ENCODE measurements at regions not wholly inside any gene's neighbourhood (a gene's known extent, or its start where the extent isn't known, plus 50 kb on each side); places are given as distances from the start of the nearest gene placed in this dataset.

DNA sequence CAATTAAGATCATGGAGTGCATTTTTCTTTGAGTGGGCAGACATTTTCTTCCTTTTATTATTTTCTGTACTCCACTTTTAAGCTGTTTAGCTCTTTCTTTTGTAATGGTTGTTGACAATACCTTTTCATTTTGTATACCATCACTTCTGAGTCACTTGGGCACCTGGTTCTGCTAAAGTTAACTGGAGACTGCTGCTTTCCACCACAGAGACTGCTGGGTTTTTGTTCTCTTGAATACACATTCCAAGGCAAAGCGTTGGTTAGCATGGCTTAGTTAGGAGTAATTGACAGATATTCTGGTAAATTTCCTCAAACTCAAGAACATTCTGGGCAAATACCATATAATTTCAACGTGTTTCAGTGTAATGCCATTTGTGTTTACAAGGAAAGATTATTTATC lies 541.9 kb upstream of the CELF2 start:
- DNase-seq = no peak

DNA sequence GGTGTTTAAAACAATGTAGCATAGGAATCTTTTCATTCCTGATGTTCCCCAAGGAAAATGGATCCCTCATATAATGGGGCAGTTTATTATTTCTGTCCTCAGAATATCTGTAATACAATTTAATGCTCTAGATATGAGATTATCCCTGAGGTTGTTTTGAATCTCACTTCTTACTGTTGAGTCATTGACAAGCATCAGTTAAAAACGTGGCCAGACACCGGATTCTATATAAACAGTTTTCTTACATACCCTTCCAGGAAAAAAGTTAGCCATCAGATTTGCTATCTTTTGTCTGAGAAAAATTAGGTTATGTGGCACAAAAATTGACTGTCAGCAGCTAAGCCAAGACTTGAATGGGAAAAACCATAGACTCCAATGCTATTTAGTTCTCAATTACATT lies 539.8 kb upstream of the CELF2 start:
- DNase-seq = no peak

DNA sequence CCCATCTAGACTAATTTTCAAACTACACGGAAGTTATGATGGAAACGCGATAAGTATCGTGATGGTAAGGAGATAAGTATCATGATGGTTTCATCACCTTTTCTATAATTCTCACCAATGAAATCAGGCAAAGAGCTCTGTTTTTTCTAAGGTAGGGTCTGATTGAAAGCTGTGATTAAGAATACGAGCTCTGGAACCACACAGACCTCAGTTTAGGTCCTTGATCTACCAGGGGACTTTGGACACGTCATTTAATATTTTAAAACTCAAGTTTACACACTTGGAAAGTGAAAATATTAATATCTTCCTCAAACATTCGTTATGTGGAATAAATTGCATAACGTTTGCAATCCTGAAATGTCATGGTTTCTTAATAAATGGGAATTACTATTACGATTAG lies 538.2 kb upstream of the CELF2 start:
- DNase-seq = no peak

DNA sequence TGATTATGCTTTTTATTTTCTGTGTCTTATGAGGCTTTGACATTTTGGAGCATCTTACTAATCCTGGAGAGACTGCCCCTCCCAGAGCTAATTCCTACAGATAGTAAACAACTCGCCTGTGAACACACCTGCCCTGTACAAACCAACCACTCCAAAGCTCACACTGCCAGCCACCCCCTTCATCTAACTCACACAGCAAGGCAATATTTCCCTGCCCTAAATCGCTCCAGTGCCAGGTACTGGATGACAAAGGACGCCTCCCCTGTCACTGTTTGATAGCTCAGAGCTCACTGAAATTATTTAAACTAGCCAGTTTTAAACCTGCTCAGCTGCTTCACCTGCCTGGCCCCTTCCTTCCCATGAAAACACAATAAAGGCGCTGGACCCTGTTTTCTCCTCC lies 535.1 kb upstream of the CELF2 start:
- DNase-seq = no peak

DNA sequence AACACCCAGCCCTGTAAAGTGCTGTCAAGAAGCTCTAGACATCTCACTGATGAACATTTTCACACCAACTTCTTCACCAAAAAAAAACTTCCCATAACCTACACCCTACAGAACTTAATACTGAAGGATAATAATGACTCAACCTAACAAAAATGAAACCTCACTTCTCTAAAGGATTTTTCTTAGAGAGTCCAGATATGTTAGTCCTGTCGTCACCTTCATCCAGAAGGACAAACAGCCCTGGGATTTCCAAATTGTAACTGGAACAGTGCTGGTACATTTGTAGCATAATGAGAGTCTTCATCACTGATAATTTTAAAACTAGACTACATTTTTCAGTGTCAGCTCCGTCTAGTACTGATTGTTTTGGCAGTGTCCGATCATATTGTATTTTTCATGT lies 528.6 kb upstream of the CELF2 start:
- DNase-seq = no peak

DNA sequence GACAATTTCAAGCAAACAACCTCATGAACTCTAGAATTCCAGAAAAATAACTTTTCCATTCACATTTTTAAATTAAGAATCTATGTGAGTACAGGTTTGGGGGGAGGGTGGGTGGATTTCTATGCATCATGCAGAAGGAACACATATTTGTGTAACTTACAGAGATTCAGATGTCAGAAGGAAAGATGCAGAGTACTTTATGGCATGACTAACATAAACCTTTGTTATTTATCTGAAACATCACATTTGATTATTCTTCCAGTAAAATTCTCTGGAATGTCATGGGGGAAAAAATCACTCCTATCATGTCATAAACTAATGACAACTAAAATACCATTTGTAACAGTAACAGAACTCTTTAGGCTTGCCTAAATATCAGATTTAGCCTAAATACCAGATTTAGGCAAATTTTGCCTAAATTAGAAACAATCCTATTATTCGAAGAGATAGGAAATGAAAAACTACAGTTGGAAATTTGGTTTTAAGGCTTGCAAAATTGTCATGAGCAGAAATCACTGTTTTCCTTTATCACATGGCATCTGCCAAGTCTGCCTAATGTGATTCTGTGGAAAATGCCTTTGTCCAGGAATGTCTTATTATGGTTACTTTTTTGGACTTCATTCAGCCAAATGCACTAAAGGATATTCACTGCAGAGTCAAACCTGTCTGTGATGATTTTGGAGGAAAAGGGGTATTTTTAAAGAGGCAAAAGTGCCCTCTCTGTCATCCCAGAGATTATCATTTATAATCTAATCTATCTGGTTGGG lies 527.7 kb upstream of the CELF2 start:
- no peak for DNase-seq

GRCh38 chr10:10490581-10490980 lies 527.1 kb upstream of the CELF2 start:
- DNase-seq = no peak

GRCh38 chr10:10492420-10492819 lies 525.3 kb upstream of the CELF2 start:
- DNase-seq = no peak

GRCh38 chr10:10493833-10494232 lies 523.8 kb upstream of the CELF2 start:
- DNase-seq = no peak

- DNase-seq = no peak
These were observed 520.4 kb upstream of the CELF2 start for GRCh38 chr10:10497245-10497644.

DNA sequence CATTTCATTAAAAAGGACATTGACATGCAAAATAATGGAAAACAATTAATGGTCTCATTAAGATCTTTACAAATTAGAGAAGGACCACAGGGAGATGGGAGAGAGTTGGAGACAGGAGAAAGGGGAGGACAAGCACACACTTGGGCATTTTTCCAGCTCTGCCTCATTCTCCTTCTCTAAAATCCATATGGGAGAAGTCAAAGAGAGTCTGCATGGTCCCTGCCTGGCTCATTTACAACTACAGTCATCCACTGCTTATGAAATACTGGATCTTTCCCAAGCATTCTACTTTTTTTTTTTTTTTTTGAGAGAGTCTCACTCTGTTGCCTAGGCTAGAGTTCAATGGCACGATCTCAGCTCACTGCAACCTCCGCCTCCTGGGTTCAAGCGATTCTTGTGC lies 518.9 kb upstream of the CELF2 start:
- DNase-seq = no peak

DNA sequence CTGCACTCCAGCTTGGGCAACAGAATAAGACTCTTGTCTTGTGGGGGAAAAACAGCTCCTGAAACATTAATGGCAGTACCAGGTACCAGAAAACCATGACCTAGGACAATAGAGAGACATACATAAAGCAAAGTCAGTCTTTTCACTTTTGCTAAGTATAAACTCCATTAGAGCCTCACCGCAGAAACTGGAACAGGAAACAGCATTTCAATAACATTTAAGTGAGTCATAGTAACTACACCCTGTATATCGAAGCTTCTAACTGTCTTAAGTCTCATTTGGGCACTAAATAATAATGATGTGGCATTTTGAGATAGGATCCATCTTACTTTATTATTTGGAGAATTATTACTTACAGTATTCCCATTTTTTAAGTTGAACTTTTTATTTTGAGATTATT lies 517.8 kb upstream of the CELF2 start:
- no peak for DNase-seq

DNA sequence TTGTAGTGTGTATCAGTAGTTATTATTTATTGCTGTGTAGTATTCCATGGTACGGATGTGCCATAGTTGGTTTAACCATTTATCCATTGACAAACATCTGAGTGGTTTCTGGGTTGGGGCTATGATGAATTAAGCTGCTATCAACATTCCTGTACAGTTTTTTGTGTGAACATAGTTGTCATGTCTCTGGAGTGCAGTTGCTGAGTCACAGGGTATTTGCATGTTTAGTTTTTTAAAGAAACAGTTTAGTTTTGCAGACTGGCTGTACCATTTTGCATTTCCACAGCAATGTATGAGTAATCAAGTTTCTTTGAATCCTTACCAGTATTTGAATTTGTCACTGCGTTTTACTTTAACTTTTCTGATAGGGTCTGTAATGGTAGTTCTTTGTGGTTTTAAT lies 516.7 kb upstream of the CELF2 start:
- no peak for DNase-seq

DNA sequence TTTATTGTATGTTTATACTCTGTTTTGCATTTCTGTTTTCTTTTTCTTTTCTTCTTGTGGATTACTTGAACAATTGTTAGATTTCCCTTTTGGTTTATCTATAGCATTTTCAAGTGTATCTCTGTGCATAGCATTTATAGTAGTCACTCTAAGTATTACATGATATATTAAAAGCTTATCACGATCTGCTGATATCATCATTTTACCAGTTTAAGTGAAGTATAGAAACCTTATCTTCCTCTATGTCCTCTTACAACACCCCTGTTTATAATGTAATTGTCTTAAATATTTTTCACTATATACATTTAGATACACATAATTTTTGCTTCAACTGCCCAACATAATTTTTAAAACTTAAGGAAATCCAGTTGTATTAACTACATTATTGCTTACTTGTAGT lies 513.9 kb upstream of the CELF2 start:
- DNase-seq = no peak

DNA sequence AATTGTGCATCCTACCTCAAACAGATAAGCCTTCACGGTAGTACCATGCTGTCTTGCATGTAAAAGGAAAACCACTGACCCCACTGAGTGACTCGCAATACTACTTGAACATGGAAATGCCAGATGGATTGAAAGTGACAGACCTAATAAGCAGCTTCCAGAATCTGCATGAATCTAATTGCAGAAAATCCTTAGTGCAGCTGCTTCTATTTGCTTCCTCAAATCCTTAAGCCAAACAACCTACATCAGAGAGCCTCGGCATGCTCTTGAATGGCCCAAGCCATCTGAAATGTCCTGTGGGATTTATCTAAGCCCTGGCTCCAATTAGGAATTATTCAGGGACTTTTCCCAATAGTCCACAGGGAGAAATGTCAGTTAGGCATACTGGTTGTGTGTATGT lies 509.5 kb upstream of the CELF2 start:
- DNase-seq = no peak

DNA sequence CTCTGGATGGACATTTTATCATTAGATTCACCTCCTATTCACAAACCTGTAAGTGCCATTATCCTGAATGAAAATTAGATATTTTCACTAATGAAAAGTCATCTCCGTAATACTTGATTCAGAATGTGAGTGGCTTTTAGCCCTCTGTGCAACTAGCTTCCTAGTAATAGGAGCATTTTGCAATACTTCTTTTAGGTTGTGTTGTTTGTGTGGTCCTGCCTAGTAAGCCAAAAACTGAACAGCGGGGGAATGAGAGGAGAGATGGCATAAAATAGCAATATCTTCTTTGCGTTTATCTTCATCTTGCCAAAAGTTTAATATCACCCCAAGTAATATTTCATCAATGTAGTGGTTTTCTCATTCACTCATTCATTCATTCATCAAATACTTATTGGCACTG lies 507.5 kb upstream of the CELF2 start:
- DNase-seq = no peak

GRCh38 chr10:10513067-10513466 lies 504.6 kb upstream of the CELF2 start:
- DNase-seq = no peak

GRCh38 chr10:10513898-10514297 lies 503.8 kb upstream of the CELF2 start:
- DNase-seq = no peak

DNA sequence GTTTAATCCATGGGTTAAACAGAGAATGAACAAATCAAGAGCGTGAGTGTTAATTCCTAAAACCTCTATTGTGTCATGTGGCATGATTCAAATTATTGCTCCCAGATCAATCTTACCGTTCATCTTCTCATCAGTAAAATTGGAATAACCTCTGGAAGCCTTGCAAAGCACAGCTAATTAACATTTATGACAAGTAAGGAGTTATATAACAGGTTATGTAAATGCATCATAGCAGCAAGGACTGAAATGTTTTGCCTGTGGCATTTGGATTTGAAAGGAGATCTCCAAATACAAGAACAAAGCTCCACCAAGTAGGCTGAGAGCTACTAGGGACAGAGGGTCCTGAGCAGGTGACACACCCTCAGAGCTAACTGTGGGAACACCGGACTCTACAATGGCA lies 502.9 kb upstream of the CELF2 start:
- DNase-seq = no peak

DNA sequence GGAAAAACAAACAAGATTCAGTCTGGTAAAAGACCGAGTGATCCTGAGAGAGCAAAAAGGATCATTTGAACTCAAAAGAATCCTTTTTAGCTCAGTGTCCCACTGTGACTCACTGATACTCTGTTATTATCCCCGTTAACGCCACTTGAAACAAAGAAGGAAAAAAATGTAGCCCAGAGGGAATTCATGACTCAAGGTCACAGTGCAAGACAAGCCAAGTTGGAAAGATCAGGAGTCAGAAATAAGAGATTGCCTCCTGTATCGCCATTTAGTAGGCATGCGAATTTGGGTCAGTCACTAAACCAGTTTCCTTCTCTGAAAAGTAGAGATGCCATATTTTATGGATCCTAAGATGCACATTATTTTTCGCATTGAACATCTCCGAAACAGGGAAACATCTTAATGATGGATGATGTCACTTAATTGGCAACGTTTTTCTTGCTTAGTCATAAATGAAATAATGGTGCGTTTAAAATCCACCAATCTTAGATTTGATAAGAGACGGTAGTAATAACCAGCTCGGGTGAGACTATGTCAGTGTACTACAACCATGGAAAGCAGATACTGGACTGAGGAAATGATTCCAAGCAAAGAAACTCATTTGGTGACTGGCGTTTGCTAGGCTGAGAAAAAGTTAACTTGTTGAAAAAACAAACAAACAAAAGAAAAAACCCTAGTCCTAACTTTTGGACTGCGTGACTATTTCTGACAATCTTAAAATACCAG lies 502.0 kb upstream of the CELF2 start:
- DNase-seq = no peak

- DNase-seq = no peak
These were observed 501.1 kb upstream of the CELF2 start for GRCh38 chr10:10516346-10517130.

DNA sequence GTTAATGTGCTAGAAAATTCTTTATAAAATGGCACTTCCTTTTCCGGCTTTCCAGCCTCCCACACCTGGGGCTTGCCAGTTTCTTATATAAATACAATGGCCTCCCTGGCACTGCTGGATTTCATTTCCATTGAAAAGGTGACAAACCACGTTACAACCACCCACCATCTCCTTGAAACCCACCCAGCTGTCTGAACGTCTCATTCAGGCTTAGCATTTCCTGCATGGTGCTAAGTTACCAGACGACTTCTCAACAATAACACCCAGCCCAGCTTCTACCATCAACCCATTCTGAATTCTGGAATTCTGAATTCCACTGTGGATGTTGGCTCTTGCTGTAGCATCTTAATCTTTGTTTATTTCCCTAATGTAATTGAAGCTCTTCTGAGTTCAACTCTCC lies 499.8 kb upstream of the CELF2 start:
- no peak for DNase-seq

DNA sequence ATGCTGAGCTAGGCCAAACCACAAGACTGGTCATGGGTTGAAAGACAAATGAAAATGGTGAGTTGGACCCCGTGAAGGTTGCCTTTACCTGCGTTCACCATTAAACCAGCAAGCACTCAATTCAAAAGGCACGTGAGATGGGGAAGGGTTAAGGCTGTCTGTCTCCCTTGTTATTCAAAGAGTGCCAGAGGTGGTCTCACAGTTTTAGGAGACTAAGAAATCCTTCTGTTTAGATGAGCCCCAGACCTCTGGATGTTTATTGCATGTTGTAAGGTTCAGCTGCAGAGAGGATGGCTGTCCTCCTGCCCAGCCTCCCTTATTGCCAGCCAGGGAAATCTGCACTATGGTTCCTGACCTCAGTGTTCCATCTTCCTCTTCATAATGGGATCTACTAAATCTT lies 498.0 kb upstream of the CELF2 start:
- no peak for DNase-seq

Measured in CD4-positive, alpha-beta T cell treated with Interleukin-17A for 4 hours (primary cell).